Esophagus (tissue), 2 donors: ENCODE measurements at regions not wholly inside any gene's neighbourhood (a gene's known extent, or its start where the extent isn't known, plus 50 kb on each side); places are given as distances from the start of the nearest gene placed in this dataset.
"Not testable (repeated sequence)": the region's sequence is repeated elsewhere in the genome, so short reads cannot be mapped to it uniquely, and the experiment has no call there.

Experiments used
- H3K27ac ChIP-seq, 2 donors: one replicate each; pipeline ENCODE4 v1.5.1; 2013; ENCODE audit warnings: low read depth in 2 of 2, mild to moderate bottlenecking in 2 of 2, inconsistent platforms in 1 of 2, low read length in 1 of 2, moderate library complexity in 1 of 2
- H3K27me3 ChIP-seq, 2 donors: one replicate each; pipeline ENCODE4 v1.6.1; 2013; ENCODE audit warnings: low read length in 2 of 2, control low read depth in 1 of 2, mild to moderate bottlenecking in 1 of 2; ENCODE audit not compliant: insufficient read depth in 2 of 2, control insufficient read depth in 1 of 2
- H3K36me3 ChIP-seq, 2 donors: one replicate each; pipeline ENCODE4 v1.6.1; 2013; ENCODE audit warnings: low read length in 1 of 2; ENCODE audit not compliant: control insufficient read depth in 2 of 2, insufficient read depth in 2 of 2
- H3K4me1 ChIP-seq, 2 donors: one replicate each; pipeline ENCODE4 v1.6.1; 2013; ENCODE audit warnings: low read length in 1 of 2; ENCODE audit not compliant: control insufficient read depth in 2 of 2, insufficient read depth in 2 of 2
- H3K4me3 ChIP-seq, 2 donors: one replicate each; pipeline ENCODE4 v1.5.1; 2013; ENCODE audit warnings: low read length in 2 of 2, mild to moderate bottlenecking in 2 of 2, low read depth in 1 of 2, moderate library complexity in 1 of 2
- H3K9me3 ChIP-seq, 2 donors: one replicate each; pipeline ENCODE4 v1.6.1; 2013; ENCODE audit warnings: mild to moderate bottlenecking in 2 of 2, low read depth in 1 of 2, low read length in 1 of 2, moderate library complexity in 1 of 2; ENCODE audit not compliant: control insufficient read depth in 2 of 2, insufficient read depth in 1 of 2
- WGBS, 2 donors: extraction: QIAGEN DNeasy Blood & Tissue Kit; methylation state at CpG; one replicate each; pipeline ENCODE4 v1.1.7; 2013; 5-methylcytosine and 5-hydroxymethylcytosine counted together
- donor health status: healthy with polysubstance abuse.
- donor health status: Bipolar disorder and iron deficiency.

- Histone ChIP-seq H3K27me3 (no peaks in the 10 kb centered on the region), H3K4me3 (no peak overlapping the region), H3K27ac (no peak overlapping the region), H3K9me3 (peaks cover 0 to under 1% of the 10 kb centered on the region in 2 donors), H3K36me3 (no peaks in the 10 kb centered on the region), H3K4me1 (no peaks in the 10 kb centered on the region)
- WGBS, 2 donors: 60 to 72% methylated on average over 9 of the region's 9 CpGs
Observed at GRCh38 chr4:25500626-25501316, 123.7 kb downstream of the ANAPC4 start.

- no peak overlapping the region for H3K27ac ChIP-seq
- no peaks in the 10 kb centered on the region for H3K4me1 ChIP-seq
- H3K4me3 ChIP-seq: no peak overlapping the region
- peaks cover 0 to 8% of the 10 kb centered on the region in 2 donors for H3K9me3 ChIP-seq
- no peaks in the 10 kb centered on the region for H3K36me3 ChIP-seq
- 65 to 70% methylated on average over 4 of the region's 4 CpGs for WGBS, 2 donors
- H3K27me3 ChIP-seq: no peaks in the 10 kb centered on the region
Observed at GRCh38 chr4:25502115-25502514, 125.1 kb downstream of the ANAPC4 start.

- peaks cover 0 to 8% of the 10 kb centered on the region in 2 donors for H3K9me3 ChIP-seq
- H3K4me1 ChIP-seq: no peaks in the 10 kb centered on the region
- no peaks in the 10 kb centered on the region for H3K36me3 ChIP-seq
- WGBS, 2 donors: 87 to 96% methylated on average over 2 of the region's 2 CpGs
- H3K27me3 ChIP-seq: no peaks in the 10 kb centered on the region
- no peak overlapping the region for H3K27ac ChIP-seq
- H3K4me3 ChIP-seq: no peak overlapping the region
Observed at GRCh38 chr4:25503779-25504178, 126.7 kb downstream of the ANAPC4 start.

GRCh38 chr4:25504932-25505636, 128.0 kb downstream of the ANAPC4 start:
- Histone ChIP-seq H3K27ac (no peak overlapping the region), H3K36me3 (no peaks in the 10 kb centered on the region), H3K27me3 (no peaks in the 10 kb centered on the region), H3K9me3 (peaks cover 0 to 8% of the 10 kb centered on the region in 2 donors), H3K4me3 (no peak overlapping the region), H3K4me1 (no peaks in the 10 kb centered on the region)
- WGBS, 2 donors: 96% methylated on average over 73 to 74 of the region's 74 CpGs

- WGBS, 2 donors: 96 to 97% methylated on average over 23 of the region's 23 CpGs
- Histone ChIP-seq H3K27me3 (no peaks in the 10 kb centered on the region), H3K36me3 (no peaks in the 10 kb centered on the region), H3K4me3 (no peak overlapping the region), H3K9me3 (peaks cover 0 to 8% of the 10 kb centered on the region in 2 donors), H3K4me1 (no peaks in the 10 kb centered on the region), H3K27ac (no peak overlapping the region)
Observed at GRCh38 chr4:25505637-25505991, 128.6 kb downstream of the ANAPC4 start.

GRCh38 chr4:25506032-25506571, 129.0 kb downstream of the ANAPC4 start:
- no peaks in the 10 kb centered on the region for H3K27me3 ChIP-seq
- no peak overlapping the region for H3K4me3 ChIP-seq
- 98% methylated on average over 39 of the region's 39 CpGs for WGBS, 2 donors
- H3K4me1 ChIP-seq: no peaks in the 10 kb centered on the region
- H3K27ac ChIP-seq: no peak overlapping the region
- no peaks in the 10 kb centered on the region for H3K36me3 ChIP-seq
- H3K9me3 ChIP-seq: peaks cover 0 to 8% of the 10 kb centered on the region in 2 donors

GRCh38 chr4:25509646-25510045, 132.6 kb downstream of the ANAPC4 start:
- H3K4me1 ChIP-seq: no peaks in the 10 kb centered on the region
- H3K4me3 ChIP-seq: no peak overlapping the region
- no peaks in the 10 kb centered on the region for H3K27me3 ChIP-seq
- H3K9me3 ChIP-seq: peaks cover 0 to 8% of the 10 kb centered on the region in 2 donors
- WGBS, 2 donors: 24 to 43% methylated on average over 4 of the region's 4 CpGs
- H3K27ac ChIP-seq: no peak overlapping the region
- H3K36me3 ChIP-seq: no peaks in the 10 kb centered on the region

- H3K4me3 ChIP-seq, H3K27me3 ChIP-seq, H3K4me1 ChIP-seq, H3K27ac ChIP-seq, H3K36me3 ChIP-seq, H3K9me3 ChIP-seq: not testable (repeated sequence)
- 91 to 92% methylated on average over 10 of the region's 10 CpGs for WGBS, 2 donors
Observed at GRCh38 chr4:25511823-25512222, 134.8 kb downstream of the ANAPC4 start.

- H3K4me1 ChIP-seq: no peaks in the 10 kb centered on the region
- no peaks in the 10 kb centered on the region for H3K36me3 ChIP-seq
- no peaks in the 10 kb centered on the region for H3K9me3 ChIP-seq
- WGBS, 2 donors: 84 to 96% methylated on average over 4 of the region's 4 CpGs
- no peak overlapping the region for H3K4me3 ChIP-seq
- H3K27me3 ChIP-seq: no peaks in the 10 kb centered on the region
- no peak overlapping the region for H3K27ac ChIP-seq
Observed at GRCh38 chr4:25513814-25514213, 136.8 kb downstream of the ANAPC4 start.

GRCh38 chr4:25523405-25523804, 132.2 kb upstream of the SLC34A2 start:
- Histone ChIP-seq H3K27me3 (no peaks in the 10 kb centered on the region), H3K4me3 (no peak overlapping the region), H3K27ac (no peak overlapping the region), H3K4me1 (no peaks in the 10 kb centered on the region), H3K36me3 (no peaks in the 10 kb centered on the region), H3K9me3 (no peaks in the 10 kb centered on the region)
- 46 to 74% methylated on average over 4 of the region's 4 CpGs for WGBS, 2 donors
